Stomach (tissue), 8 donors: ENCODE measurements at regions not wholly inside any gene's neighbourhood (a gene's known extent, or its start where the extent isn't known, plus 50 kb on each side); places are given as distances from the start of the nearest gene placed in this dataset.

Source experiments
- DNase-seq, 2 donors: peaks; one replicate each; pipeline versions ENCODE4 v3.0.0 to v3.0.0-alpha.2; 2013 to 2019
- H3K27ac ChIP-seq, 5 donors: fragments of 200-600 bp in 4 of 5; sonication (generic) in 4 of 5; one replicate each; pipeline ENCODE4 v1.5.1; 2013 to 2019; ENCODE audit warnings: mild to moderate bottlenecking in 1 of 5, moderate library complexity in 1 of 5
- H3K27me3 ChIP-seq, 3 donors: fragments of 200-600 bp; sonication (generic); one replicate each; pipeline ENCODE4 v1.5.1; 2017 to 2019; ENCODE audit warnings: mixed run types in 1 of 3
- H3K36me3 ChIP-seq, 4 donors: fragments of 200-600 bp; sonication (generic); 1 replicate in 3 of 4; 2 replicates in 1 of 4; pipeline ENCODE4 v1.5.1; 2016 to 2019
- H3K4me1 ChIP-seq, 4 donors: fragments of 200-600 bp; sonication (generic); one replicate each; pipeline ENCODE4 v1.5.1; 2016 to 2019
- H3K4me3 ChIP-seq, 4 donors: fragments of 200-600 bp; sonication (generic) in 3 of 4; one replicate each; pipeline ENCODE4 v1.5.1; 2016 to 2019; ENCODE audit warnings: mild to moderate bottlenecking in 1 of 4
- H3K9me3 ChIP-seq, 4 donors: fragments of 200-600 bp; sonication (generic); one replicate each; pipeline ENCODE4 v1.5.1; 2016 to 2019
- EP300 ChIP-seq: sonication (generic); formaldehyde crosslinking; IDR thresholded peaks from one replicate; pipeline ENCODE4 v1.6.1; 2017; ENCODE audit warnings: antibody characterized with exemption
- POLR2A ChIP-seq, 4 donors: fragments of 450-650 bp; IDR thresholded peaks; one replicate each; pipeline ENCODE4 v1.6.1; 2016; ENCODE audit warnings: antibody characterized with exemption in 4 of 4, control low read depth in 2 of 4, mild to moderate bottlenecking in 1 of 4, moderate library complexity in 1 of 4
- POLR2AphosphoS5 ChIP-seq, 3 donors: sonication (generic); formaldehyde crosslinking; IDR thresholded peaks; one replicate each; pipeline ENCODE4 v1.6.1; 2016; ENCODE audit warnings: antibody characterized with exemption in 3 of 3
- WGBS, 5 donors: extraction: QIAGEN DNeasy Blood & Tissue Kit in 3 of 5; methylation state at CpG; one replicate each; pipeline versions ENCODE4 v1.1.5 to v1.1.7; 2013 to 2018; 5-methylcytosine and 5-hydroxymethylcytosine counted together
- intact Hi-C: fragments of 100-400 bp; cut with DNase I; formaldehyde crosslinking; loops from one replicate; pipeline ENCODE4 v1.15.1; 2023; ENCODE audit warnings: low total_unique reads
- TF ChIP-seq, protein P1 (sequence below), 7 experiments: fragments of 450-650 bp in 4 of 7; fragments of 200-600 bp in 3 of 7; sonication (generic) in 3 of 7; IDR thresholded peaks; one replicate each; pipeline ENCODE4 v1.5.1; 2016 to 2019; ENCODE audit warnings: antibody characterized with exemption in 7 of 7, control low read depth in 2 of 7, mild to moderate bottlenecking in 1 of 7
- donor health status: healthy with polysubstance abuse.
- donor health status: Bipolar disorder and iron deficiency.
- donor health status: healthy.

DNA sequence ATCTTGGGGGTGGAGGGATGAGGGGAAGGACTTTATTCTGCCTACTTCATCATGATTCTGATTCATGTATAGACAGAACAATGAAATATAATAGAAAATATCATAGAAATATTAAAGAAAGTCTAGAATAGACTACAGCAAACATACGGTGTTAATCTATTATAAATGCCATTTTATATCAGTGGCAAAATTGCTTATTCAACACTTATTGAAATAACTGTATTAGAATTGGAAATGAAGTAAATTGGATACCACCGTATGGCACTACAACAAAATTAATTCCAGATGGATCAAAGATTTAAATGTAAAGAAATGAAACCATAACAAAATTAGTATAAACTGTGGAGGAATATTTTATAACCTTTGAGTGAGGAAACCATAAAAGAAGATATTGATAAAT, 213.3 kb upstream of the CTAGE1 start:
- H3K27me3 ChIP-seq, result no peaks in the 10 kb centered on the region
- no peak for DNase-seq
- no peak for TF ChIP-seq POLR2AphosphoS5 (IDR thresholded peaks at IDR 0.05)
- 90 to 95% (median 92%) methylated on average over 2 of the region's 2 CpGs for WGBS, 5 donors
- H3K27ac ChIP-seq, result no peak overlapping the region
- H3K36me3 ChIP-seq, result no peaks in the 10 kb centered on the region
- H3K4me3 ChIP-seq, result no peak overlapping the region
- intact Hi-C loops, result no loop called here
- H3K9me3 ChIP-seq, result peaks cover 0 to 4% (median 0%) of the 10 kb centered on the region in 4 donors
- H3K4me1 ChIP-seq, result no peaks in the 10 kb centered on the region

DNA sequence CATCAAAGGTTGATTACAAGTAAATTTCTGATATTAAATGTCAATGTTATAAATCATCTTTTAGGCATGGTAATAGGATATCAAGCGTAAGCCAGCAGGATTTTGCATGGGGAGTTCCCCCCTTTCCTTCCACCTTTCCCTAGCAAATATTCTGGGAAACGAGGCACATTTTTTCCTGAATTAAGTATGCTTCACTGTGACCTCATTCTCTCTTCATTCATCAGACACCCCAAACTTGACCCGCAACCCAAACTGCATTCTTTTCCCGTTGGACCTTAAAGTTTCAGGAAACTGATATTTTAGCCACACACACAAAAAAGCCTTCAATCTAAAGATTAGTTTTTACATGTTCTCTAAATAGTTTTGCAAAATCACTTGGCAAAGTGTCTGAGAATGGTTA, 214.5 kb upstream of the CTAGE1 start:
- Histone ChIP-seq H3K4me3 (no peak overlapping the region), H3K9me3 (peaks cover 0 to 4% (median 0%) of the 10 kb centered on the region in 4 donors), H3K27ac (no peak overlapping the region), H3K27me3 (no peaks in the 10 kb centered on the region), H3K4me1 (no peaks in the 10 kb centered on the region), H3K36me3 (no peaks in the 10 kb centered on the region)
- DNase-seq, result no peak
- TF ChIP-seq POLR2AphosphoS5 (IDR thresholded peaks at IDR 0.05) (no peak), POLR2A (IDR thresholded peaks at IDR 0.05) (no peak)
- intact Hi-C loops, result no loop called here
- 61 to 73% (median 64%) methylated on average over 4 of the region's 4 CpGs for WGBS, 5 donors

DNA sequence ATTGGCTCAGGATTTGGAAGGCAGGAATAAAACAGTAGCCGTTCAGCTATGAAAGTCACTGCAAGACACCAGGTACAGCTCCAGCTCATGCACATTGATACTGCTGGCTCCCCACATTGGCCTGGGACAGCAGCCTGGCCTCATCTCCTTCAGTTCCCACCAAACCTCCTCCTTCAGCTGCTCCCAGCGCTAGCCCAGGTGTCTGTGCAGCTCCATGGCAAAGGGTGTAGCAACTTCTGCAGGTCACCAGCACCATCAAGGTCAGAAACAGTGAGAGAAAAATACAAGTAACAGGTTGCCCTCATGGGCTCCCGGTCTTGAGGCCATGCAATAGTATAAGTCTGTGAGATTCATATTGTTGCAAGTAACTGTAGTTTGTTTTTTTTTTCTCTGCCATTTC, 216.7 kb upstream of the CTAGE1 start:
- H3K27ac ChIP-seq, result no peak overlapping the region
- H3K4me1 ChIP-seq, result no peaks in the 10 kb centered on the region
- intact Hi-C loops, result no loop called here
- no peaks in the 10 kb centered on the region for H3K9me3 ChIP-seq
- TF ChIP-seq, protein P1, sequence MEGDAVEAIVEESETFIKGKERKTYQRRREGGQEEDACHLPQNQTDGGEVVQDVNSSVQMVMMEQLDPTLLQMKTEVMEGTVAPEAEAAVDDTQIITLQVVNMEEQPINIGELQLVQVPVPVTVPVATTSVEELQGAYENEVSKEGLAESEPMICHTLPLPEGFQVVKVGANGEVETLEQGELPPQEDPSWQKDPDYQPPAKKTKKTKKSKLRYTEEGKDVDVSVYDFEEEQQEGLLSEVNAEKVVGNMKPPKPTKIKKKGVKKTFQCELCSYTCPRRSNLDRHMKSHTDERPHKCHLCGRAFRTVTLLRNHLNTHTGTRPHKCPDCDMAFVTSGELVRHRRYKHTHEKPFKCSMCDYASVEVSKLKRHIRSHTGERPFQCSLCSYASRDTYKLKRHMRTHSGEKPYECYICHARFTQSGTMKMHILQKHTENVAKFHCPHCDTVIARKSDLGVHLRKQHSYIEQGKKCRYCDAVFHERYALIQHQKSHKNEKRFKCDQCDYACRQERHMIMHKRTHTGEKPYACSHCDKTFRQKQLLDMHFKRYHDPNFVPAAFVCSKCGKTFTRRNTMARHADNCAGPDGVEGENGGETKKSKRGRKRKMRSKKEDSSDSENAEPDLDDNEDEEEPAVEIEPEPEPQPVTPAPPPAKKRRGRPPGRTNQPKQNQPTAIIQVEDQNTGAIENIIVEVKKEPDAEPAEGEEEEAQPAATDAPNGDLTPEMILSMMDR (IDR thresholded peaks at IDR 0.05), result no peak
- no peak for TF ChIP-seq POLR2A (IDR thresholded peaks at IDR 0.05)
- no peak for TF ChIP-seq POLR2AphosphoS5 (IDR thresholded peaks at IDR 0.05)
- H3K27me3 ChIP-seq, result no peaks in the 10 kb centered on the region
- no peak for DNase-seq
- WGBS, 5 donors, result 80 to 93% (median 83%) methylated on average over 3 of the region's 3 CpGs
- no peak overlapping the region for H3K4me3 ChIP-seq
- no peaks in the 10 kb centered on the region for H3K36me3 ChIP-seq

DNA sequence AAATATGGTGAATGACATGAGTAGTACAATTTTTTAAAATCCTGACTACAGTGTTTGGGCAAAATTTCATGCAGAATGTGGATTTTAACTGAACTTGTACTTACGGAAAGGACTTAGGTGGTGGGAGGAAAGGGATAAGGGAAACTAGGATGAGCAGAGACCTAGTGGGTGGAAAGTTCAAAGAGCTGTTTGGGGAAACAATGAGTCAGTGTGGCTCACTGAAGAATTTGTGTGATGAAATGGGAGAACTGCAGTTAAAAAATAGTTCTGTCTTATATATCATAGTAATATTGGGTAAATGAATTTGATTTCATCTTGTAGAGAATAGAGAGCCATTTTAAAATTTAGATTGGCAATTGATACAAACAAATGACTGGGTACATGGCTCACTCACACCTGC, 220.1 kb upstream of the CTAGE1 start:
- no peak for TF ChIP-seq POLR2AphosphoS5 (IDR thresholded peaks at IDR 0.05)
- TF ChIP-seq, protein P1 (IDR thresholded peaks at IDR 0.05), result no peak
- no peak for TF ChIP-seq EP300
- no peak for DNase-seq

DNA sequence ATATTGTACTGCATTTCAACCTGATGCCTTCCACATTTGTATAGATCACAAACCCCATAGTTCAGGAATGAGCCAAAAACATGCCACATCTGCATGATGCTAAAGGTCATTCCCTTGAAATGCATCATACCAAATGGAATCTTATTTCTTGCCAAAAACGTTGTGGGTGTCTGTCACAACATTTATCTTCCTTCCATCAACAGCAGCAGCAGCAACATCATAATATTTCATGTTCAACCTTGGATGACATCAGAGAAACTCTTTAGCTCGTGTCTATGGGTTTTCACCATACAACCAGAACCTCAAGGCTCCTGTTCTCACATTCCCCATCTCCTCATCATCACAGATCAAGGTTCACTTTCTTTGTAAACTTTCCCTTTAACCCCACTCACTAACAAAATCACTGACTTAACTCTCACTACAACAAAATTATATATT, 221.3 kb upstream of the CTAGE1 start:
- Histone ChIP-seq H3K4me1 (no peaks in the 10 kb centered on the region), H3K27ac (no peak overlapping the region), H3K27me3 (no peaks in the 10 kb centered on the region), H3K9me3 (no peaks in the 10 kb centered on the region), H3K36me3 (no peaks in the 10 kb centered on the region), H3K4me3 (no peak overlapping the region)
- DNase-seq, result no peak
- intact Hi-C loops, result no loop called here
- 31 to 52% (median 41%) methylated on average over 2 of the region's 2 CpGs for WGBS, 5 donors
- TF ChIP-seq EP300 (no peak), POLR2A (IDR thresholded peaks at IDR 0.05) (no peak), POLR2AphosphoS5 (IDR thresholded peaks at IDR 0.05) (no peak)
- TF ChIP-seq, protein P1 (IDR thresholded peaks at IDR 0.05), result no peak

More for the DNA sequence above, 220.1 kb upstream of the CTAGE1 start:
- Histone ChIP-seq H3K27me3 (no peaks in the 10 kb centered on the region), H3K27ac (no peak overlapping the region), H3K9me3 (no peaks in the 10 kb centered on the region), H3K36me3 (no peaks in the 10 kb centered on the region), H3K4me1 (no peaks in the 10 kb centered on the region), H3K4me3 (no peak overlapping the region)
- intact Hi-C loops, result no loop called here
- 83 to 98% (median 96%) methylated on average over 1 of the region's 1 CpG for WGBS, 5 donors
